Glutamatergic neuron (in vitro differentiated cells): ENCODE measurements at regions not wholly inside any gene's neighbourhood (a gene's known extent, or its start where the extent isn't known, plus 50 kb on each side); places are given as distances from the start of the nearest gene placed in this dataset.

Experiments used
- DNase-seq: peaks from one replicate; pipeline ENCODE4 v3.0.0; 2022
- H3K27ac Mint-ChIP-seq: one replicate; pipeline ENCODE4 v1.8.0; 2020; ENCODE audit warnings: mild to moderate bottlenecking, mixed read lengths, inconsistent platforms; ENCODE audit not compliant: unreplicated experiment
- H3K27me3 Mint-ChIP-seq: one replicate; pipeline ENCODE4 v1.8.0; 2020; ENCODE audit warnings: mild to moderate bottlenecking, moderate library complexity, mixed read lengths, inconsistent platforms; ENCODE audit not compliant: unreplicated experiment
- H3K36me3 Mint-ChIP-seq: one replicate; pipeline ENCODE4 v1.8.0; 2020; ENCODE audit warnings: mild to moderate bottlenecking, mixed read lengths, inconsistent platforms; ENCODE audit not compliant: unreplicated experiment
- H3K4me1 Mint-ChIP-seq: one replicate; pipeline ENCODE4 v1.8.0; 2020; ENCODE audit warnings: mild to moderate bottlenecking, low read depth, mixed read lengths, inconsistent platforms; ENCODE audit not compliant: unreplicated experiment
- H3K4me3 Mint-ChIP-seq: one replicate; pipeline ENCODE4 v1.8.0; 2020; ENCODE audit warnings: mild to moderate bottlenecking, mixed read lengths, inconsistent platforms; ENCODE audit not compliant: unreplicated experiment
- H3K9me3 Mint-ChIP-seq: one replicate; pipeline ENCODE4 v1.8.0; 2020; ENCODE audit warnings: mild to moderate bottlenecking, moderate library complexity, mixed read lengths, inconsistent platforms; ENCODE audit not compliant: unreplicated experiment
- TF ChIP-seq, protein P1 (sequence below): fragments of 200-600 bp; sonication (generic); IDR thresholded peaks from one replicate; pipeline ENCODE4 v1.5.0; 2021; ENCODE audit not compliant: partially characterized antibody, unreplicated experiment

DNA sequence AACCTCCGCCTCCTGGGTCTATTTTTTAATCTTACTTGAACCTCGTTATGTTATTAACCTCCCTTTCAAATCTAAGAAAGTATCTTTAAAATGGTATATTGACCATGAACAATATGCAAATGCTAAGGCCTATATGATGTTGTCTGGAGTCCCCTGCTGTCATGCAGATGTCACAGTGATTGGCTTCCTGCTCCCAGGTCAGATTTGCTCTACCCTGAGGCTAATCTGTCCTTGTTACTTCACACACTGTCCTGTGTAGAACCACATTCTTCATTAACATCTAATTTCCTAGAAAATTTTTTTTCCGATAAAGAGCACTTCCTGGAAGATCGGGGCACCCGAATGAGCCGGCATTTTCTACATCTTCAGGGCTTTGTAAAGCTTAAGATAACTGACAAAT, 306.6 kb downstream of the MRPL39 start:
- TF ChIP-seq, protein P1, sequence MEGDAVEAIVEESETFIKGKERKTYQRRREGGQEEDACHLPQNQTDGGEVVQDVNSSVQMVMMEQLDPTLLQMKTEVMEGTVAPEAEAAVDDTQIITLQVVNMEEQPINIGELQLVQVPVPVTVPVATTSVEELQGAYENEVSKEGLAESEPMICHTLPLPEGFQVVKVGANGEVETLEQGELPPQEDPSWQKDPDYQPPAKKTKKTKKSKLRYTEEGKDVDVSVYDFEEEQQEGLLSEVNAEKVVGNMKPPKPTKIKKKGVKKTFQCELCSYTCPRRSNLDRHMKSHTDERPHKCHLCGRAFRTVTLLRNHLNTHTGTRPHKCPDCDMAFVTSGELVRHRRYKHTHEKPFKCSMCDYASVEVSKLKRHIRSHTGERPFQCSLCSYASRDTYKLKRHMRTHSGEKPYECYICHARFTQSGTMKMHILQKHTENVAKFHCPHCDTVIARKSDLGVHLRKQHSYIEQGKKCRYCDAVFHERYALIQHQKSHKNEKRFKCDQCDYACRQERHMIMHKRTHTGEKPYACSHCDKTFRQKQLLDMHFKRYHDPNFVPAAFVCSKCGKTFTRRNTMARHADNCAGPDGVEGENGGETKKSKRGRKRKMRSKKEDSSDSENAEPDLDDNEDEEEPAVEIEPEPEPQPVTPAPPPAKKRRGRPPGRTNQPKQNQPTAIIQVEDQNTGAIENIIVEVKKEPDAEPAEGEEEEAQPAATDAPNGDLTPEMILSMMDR, result no peak
- H3K36me3 Mint-ChIP-seq, result no peaks in the 10 kb centered on the region
- peaks cover 19% of the 10 kb centered on the region for H3K4me1 Mint-ChIP-seq
- H3K9me3 Mint-ChIP-seq, result peaks cover 4% of the 10 kb centered on the region
- H3K4me3 Mint-ChIP-seq, result no peak overlapping the region
- H3K27me3 Mint-ChIP-seq, result peaks cover 2% of the 10 kb centered on the region
- no peak for DNase-seq
- peak overlapping the region; percentile 70 for H3K27ac Mint-ChIP-seq

DNA sequence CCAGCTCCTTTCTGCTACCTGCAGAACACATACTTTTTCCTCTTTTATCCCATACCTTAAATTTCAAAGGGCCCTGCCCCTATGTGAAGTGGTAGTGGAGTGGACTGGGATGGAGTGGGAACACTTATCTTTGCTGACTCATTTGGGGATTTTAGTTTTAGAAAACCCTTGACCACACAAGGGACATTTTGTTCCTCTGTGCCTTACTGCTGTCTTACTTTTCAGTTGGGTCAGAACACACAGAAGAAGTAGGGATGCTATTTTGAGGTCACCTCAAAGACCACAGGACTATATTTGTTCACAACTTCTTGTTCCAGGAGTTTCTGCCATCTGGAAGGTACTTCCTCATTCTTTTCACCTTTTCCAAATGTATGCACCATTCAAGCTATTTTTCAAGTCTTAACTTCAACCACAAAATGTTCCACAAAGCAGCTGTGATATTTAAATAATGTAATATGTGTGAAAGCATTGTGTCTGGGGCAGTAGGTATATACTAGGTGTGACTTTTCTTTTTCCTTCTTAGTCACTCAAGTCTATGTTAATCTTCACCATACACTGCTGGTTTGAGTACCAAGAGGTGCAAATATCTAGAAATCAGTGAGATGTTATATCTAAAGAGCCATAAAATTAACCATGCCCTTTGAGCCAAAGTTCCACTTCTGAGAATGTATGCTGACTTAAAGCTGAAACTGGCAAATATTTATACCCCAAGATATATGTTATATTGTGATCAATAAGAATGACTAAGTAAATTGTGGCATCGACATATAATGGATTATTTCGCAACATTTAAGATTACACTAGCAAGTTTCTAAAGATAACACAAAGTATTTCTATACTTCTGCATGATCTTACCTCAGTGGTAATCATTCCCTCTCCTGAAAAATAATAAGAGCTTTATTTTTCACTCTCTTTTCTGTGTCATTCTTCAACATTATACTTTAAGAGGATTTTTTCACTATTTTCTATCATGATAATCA, 308.5 kb downstream of the MRPL39 start:
- H3K4me1 Mint-ChIP-seq, result peaks cover 23% of the 10 kb centered on the region
- no peaks in the 10 kb centered on the region for H3K36me3 Mint-ChIP-seq
- H3K27me3 Mint-ChIP-seq, result peaks cover 2% of the 10 kb centered on the region
- DNase-seq, result no peak
- no peak overlapping the region for H3K27ac Mint-ChIP-seq
- TF ChIP-seq, protein P1, result no peak
- H3K4me3 Mint-ChIP-seq, result no peak overlapping the region
- peaks cover 8% of the 10 kb centered on the region for H3K9me3 Mint-ChIP-seq

DNA sequence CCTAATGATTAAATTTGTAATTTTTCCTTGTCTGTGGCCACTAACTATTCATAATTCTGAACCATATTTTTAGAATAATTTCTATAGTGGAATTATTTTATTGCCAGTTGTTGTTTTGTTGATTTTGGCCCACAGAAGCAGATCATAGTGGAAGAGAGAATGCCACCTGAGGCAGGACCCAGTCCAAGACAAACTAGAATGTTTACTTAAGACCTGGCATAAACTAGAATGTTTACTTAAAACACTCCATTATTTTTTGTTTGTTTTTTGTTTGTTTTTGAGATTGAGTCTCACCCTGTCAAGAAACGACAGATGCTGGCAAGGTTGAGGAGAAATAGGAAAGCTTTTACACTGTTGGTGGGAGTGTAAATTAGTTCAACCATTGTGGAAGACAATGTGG, 310.2 kb downstream of the MRPL39 start:
- Mint-ChIP-seq H3K9me3 (peaks cover 8% of the 10 kb centered on the region), H3K27me3 (no peaks in the 10 kb centered on the region), H3K4me1 (peaks cover 19% of the 10 kb centered on the region), H3K36me3 (no peaks in the 10 kb centered on the region), H3K4me3 (no peak overlapping the region), H3K27ac (no peak overlapping the region)
- no peak for DNase-seq
- TF ChIP-seq, protein P1, result no peak

DNA sequence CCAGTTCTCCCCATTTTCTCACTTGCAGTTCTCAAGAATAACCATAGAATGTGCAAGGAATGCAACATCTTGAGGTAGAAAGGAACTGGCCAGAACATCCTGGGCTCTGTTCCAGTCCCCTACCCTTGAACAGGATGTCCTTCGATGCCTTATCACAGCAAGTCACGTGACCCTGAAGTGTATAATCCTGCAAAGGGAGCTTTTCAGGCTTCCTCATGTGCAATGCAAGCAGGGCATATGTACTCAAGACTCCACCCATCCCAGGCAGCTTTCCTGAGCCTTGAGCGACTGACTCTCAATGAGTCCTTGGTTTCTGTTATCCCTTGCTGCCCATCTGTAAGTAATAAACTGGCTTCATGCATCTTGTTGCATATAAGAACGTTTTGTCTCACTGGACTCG, 311.0 kb downstream of the MRPL39 start:
- TF ChIP-seq, protein P1, result no peak
- no peak overlapping the region for H3K4me3 Mint-ChIP-seq
- H3K36me3 Mint-ChIP-seq, result no peaks in the 10 kb centered on the region
- H3K9me3 Mint-ChIP-seq, result peaks cover 8% of the 10 kb centered on the region
- no peak overlapping the region for H3K27ac Mint-ChIP-seq
- peaks cover 19% of the 10 kb centered on the region for H3K4me1 Mint-ChIP-seq
- DNase-seq, result no peak
- no peaks in the 10 kb centered on the region for H3K27me3 Mint-ChIP-seq

DNA sequence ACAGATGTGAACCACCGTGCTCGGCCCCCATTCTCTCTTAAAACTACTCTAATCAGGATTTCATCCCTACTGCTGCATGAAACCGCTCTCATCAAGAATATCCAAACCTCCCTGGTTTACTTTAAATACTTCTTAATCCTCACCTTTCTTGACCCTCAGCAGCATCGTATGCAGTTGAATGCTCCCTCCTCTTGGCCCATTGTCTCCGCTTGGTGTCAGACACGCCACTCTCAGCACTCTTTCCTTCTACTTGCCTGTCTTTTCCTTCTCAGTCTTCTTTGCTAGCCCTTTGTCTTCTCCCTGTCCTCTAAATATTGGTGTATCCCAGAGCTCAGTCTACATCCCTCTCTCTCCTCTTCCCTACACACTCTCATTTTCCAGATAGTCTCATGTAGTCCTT, 314.9 kb downstream of the MRPL39 start:
- peaks cover 11% of the 10 kb centered on the region for H3K4me1 Mint-ChIP-seq
- TF ChIP-seq, protein P1, result no peak
- H3K9me3 Mint-ChIP-seq, result peaks cover 9% of the 10 kb centered on the region
- DNase-seq, result no peak
- no peak overlapping the region for H3K4me3 Mint-ChIP-seq
- no peaks in the 10 kb centered on the region for H3K36me3 Mint-ChIP-seq
- H3K27me3 Mint-ChIP-seq, result no peaks in the 10 kb centered on the region
- no peak overlapping the region for H3K27ac Mint-ChIP-seq
